NCI-H226 (cell line): ENCODE measurements at regions not wholly inside any gene's neighbourhood (a gene's known extent, or its start where the extent isn't known, plus 50 kb on each side); places are given as distances from the start of the nearest gene placed in this dataset.

ENCODE experiments used
- DNase-seq: peaks from one replicate; pipeline ENCODE4 v3.0.0-alpha.2; 2015

DNA sequence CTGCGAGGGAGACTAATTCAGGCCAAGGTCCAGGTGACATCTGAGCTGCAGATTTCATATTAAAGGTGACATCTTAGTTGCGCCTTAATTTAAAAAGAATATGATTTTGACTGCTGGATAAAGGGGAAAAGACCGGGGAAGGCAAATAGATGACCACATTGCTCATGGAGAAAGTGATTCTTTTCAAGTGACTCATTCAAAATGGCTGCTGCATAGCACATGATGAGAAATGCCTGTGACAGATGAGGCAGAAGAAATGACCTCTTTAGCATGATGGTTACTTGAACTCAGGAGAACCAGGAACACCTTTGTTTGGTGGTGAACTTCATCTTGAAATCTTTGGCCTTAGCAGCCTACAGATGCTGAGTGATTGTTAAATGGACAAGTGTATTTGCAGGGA lies 385.8 kb upstream of the TRIB2 start:
- DNase-seq: peak; percentile 56

DNA sequence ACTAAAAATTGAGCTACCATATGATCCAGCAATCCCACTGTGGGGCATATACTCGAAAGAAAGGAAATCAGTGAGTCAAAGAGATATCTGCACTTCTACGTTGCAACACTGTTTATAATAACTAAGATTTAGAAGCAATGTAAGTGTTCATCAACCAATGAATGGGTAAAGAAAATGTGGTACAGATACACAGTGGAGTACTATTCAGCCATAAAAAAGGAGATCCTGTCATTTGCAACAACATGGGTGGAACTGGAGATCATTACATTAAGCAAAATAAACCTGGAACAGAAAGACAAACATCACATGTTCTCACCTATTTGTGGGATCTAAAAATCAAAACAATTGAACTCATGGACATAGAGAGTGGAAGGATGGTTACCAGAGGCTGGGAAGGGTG lies 385.0 kb upstream of the TRIB2 start:
- no peak for DNase-seq

GRCh38 chr2:12333293-12333692 lies 383.4 kb upstream of the TRIB2 start:
- no peak for DNase-seq

GRCh38 chr2:12334412-12334966 lies 382.2 kb upstream of the TRIB2 start:
- no peak for DNase-seq

GRCh38 chr2:12335131-12335530 lies 381.6 kb upstream of the TRIB2 start:
- DNase-seq: no peak

DNA sequence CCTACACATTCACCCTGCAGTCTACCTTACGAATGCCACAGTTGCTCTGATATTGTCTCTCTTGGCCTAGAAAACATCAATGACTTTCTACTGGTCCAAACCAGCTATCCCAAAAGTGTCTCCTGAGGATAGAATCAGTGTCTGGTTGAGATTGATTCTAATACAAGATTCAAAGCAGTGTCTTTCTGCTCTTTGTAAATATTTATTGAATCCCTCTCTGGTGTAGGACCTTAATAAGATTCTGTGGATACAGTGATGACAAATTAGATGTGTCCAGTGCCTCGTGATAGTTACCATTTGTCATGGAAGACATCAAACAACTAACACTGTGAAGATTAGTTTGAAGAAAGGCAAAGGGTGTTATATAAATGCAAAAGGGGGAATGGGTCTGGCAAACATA lies 380.7 kb upstream of the TRIB2 start:
- DNase-seq: no peak

DNA sequence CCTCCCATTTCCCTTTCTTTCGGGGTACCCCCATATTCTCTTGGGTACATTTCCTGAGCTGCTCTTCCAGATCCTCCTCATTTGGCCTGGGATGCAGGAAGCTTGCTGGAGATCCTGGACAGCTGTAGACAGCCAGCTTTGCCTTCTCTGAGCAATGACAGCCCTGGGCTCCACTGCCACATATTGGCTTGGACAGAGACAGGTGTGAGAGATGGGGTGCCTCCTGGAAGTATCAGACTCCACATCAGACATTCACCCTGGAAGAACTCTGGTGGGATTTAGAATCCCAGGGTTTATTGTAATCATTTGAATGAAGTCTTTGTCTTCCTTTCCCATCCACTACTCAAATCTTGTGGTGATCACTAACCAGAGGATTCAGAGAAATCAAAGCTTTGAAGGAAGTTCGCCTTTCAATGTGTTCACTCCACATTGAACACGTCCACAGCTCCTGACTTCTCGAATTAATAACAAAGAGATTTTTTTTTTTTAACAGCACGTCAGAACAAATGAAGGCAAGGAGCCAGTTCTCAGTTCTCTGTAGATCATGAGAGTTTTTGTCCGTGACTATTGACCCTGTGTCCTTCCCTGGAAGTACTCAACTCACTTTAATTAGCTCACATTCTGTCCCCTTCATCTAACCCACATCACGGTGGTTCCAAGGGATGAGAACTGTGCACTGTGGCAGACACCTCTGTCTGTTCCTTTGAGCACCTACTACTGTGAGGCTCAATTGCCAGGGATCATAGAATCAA lies 377.6 kb upstream of the TRIB2 start:
- DNase-seq: no peak

- DNase-seq: no peak
Measured at GRCh38 chr2:12340164-12340563, 376.6 kb upstream of the TRIB2 start.

GRCh38 chr2:12341215-12341614 lies 375.5 kb upstream of the TRIB2 start:
- DNase-seq: no peak

- no peak for DNase-seq
Measured at GRCh38 chr2:12341920-12342319, 374.8 kb upstream of the TRIB2 start.

- DNase-seq: no peak
Measured at GRCh38 chr2:12343141-12343540, 373.6 kb upstream of the TRIB2 start.

DNA sequence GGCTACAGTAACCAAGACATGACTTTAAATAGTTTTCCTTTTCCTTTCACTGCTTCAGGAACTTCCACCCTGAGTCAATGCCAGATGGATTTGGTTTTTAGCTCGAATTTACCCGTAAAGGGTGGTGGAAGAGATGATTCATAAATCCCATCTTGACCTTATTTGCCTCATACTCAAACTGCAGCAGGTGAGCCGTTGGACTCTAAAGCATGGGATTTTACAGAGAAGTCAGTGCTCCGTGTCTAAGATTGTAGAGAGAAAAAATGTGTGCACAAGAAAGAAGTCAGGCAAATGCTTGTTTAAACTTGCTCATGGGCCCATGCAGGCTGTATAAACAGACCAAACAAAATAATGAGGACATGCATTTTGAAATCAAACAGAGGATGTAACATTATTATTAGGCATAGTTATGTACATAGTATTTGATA lies 369.7 kb upstream of the TRIB2 start:
- DNase-seq: no peak

DNA sequence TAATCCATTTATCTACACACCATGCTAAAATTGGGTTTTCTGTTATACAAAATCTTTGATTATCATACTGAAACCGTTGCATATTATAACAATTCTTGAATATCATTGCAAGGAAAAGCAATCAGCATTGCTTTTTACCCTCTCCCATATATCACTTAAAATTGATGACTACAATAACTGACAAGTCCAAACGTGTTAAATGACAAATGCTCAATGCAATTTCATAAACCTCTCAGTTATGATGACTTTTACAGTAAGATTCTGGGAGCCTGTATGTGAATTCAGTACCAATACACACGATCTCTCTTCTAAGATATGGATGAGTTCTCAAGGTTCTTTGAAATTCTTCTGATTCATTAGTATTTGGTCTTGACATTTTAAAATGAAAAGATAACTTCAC lies 368.5 kb upstream of the TRIB2 start:
- DNase-seq: no peak

DNA sequence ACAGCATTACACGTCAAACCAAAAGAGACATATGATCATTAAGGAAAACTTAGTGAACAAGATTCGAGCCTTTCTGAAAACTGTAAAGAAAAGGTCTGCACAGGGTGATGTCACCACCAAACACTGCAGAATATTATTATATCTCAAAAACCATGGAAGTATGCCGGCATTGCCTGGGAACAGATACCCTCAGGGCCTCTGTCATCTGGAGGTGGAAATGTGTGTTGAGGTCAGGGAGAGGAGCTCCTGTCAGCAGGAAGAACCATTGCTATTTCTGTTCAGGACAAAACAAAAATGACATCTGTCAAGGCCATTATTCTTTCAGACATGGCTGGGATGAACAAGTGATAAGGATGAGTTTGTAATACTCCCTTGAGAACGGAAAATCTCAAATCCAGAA lies 365.9 kb upstream of the TRIB2 start:
- peak; percentile 47 for DNase-seq

GRCh38 chr2:12352889-12353288 lies 363.8 kb upstream of the TRIB2 start:
- no peak for DNase-seq

GRCh38 chr2:12361506-12361905 lies 355.2 kb upstream of the TRIB2 start:
- DNase-seq: no peak

DNA sequence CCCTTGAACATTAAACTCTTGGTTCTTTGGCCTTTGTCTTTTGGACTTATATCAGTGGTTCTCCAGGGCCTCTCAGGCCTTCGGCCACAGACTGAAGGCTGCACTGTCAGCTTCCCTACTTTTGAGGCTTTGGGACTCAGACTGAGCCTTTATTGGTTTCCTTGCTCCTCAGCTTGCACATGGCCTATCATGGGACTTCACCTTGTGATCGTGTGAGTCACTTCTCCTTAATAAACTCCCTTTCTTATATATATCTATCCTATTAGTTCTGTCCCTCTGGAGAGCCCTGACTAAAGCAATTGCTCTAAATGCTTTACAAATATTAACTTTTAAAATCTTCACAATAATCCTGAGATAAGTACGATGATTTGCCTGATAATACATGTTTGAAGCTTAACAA lies 353.6 kb upstream of the TRIB2 start:
- DNase-seq: no peak

GRCh38 chr2:12363569-12363968 lies 353.2 kb upstream of the TRIB2 start:
- DNase-seq: no peak

- no peak for DNase-seq
Measured at GRCh38 chr2:12369566-12369965, 347.2 kb upstream of the TRIB2 start.

GRCh38 chr2:12376025-12376424 lies 340.7 kb upstream of the TRIB2 start:
- DNase-seq: no peak

DNA sequence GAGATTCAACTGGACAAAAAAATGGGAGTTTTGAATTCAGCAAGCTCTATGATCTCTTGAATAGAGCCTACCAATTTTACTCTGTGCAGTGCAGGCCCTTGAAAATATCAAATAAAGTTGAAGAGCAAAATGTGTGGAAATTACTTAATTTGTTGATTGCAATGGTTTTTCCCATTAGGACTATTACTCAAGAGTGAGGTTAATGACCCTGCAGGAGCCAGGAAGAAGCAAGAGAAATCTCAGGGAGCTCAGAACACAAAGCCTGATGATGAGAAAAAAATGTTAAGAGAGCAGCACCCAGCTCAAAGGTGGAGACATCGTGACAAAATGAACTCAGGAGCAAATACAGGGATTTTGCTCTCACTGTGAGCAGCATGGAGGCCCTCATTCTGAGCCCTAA lies 337.6 kb upstream of the TRIB2 start:
- no peak for DNase-seq

- DNase-seq: no peak
Measured at GRCh38 chr2:12381543-12382325, 335.0 kb upstream of the TRIB2 start.

GRCh38 chr2:12382366-12382765 lies 334.4 kb upstream of the TRIB2 start:
- DNase-seq: no peak

GRCh38 chr2:12389344-12390045 lies 327.2 kb upstream of the TRIB2 start:
- DNase-seq: no peak
